ENCODE measurements at regions not wholly inside any gene's neighbourhood (a gene's known extent, or its start where the extent isn't known, plus 50 kb on each side); places are given as distances from the start of the nearest gene placed in this dataset.

GRCh38 chr10:128518000-128518399 lies 391.8 kb upstream of the MKI67 start:
- TF ChIP-seq CTCF (IDR thresholded peaks at IDR 0.05) = no peak
- TF ChIP-seq POLR2A (IDR thresholded peaks at IDR 0.05) = no peak
